IMR-90 (cell line): ENCODE measurements at regions not wholly inside any gene's neighbourhood (a gene's known extent, or its start where the extent isn't known, plus 50 kb on each side); places are given as distances from the start of the nearest gene placed in this dataset.

ENCODE experiments used
- CEBPB ChIP-seq: IDR thresholded peaks from 2 replicates; pipeline ENCODE4 v1.6.1; 2012; ENCODE audit warnings: low read depth, low read length, improper control_type of control experiment
- CTCF ChIP-seq: conservative IDR thresholded peaks from 2 replicates; pipeline ENCODE4 v1.5.1; 2012; ENCODE audit warnings: mild to moderate bottlenecking, low read depth, low read length, improper control_type of control experiment
- MAZ ChIP-seq: IDR thresholded peaks from 2 replicates; pipeline ENCODE4 v1.6.1; 2012; ENCODE audit warnings: low read depth, mild to moderate bottlenecking, low read length, improper control_type of control experiment, moderate library complexity, borderline replicate concordance
- MXI1 ChIP-seq: IDR thresholded peaks from 2 replicates; pipeline ENCODE4 v1.6.1; 2012; ENCODE audit warnings: low read depth, mild to moderate bottlenecking, low read length, moderate library complexity, borderline replicate concordance
- NFE2L2 ChIP-seq: fragments of 150-350 bp; IDR thresholded peaks from 2 replicates; pipeline ENCODE4 v1.6.1; 2016; ENCODE audit warnings: low read depth, mild to moderate bottlenecking, low read length
- POLR2A ChIP-seq: IDR thresholded peaks from 2 replicates; pipeline ENCODE4 v1.6.1; 2012; ENCODE audit warnings: mild to moderate bottlenecking, low read depth, low read length
- RAD21 ChIP-seq: IDR thresholded peaks from 2 replicates; pipeline ENCODE4 v1.6.1; 2012; ENCODE audit warnings: low read length, improper control_type of control experiment
- RCOR1 ChIP-seq: IDR thresholded peaks from 2 replicates; pipeline ENCODE4 v1.6.1; 2012; ENCODE audit warnings: mild to moderate bottlenecking, low read length, improper control_type of control experiment; ENCODE audit not compliant: insufficient replicate concordance

GRCh38 chr2:47708801-47709499 is 74.0 kb upstream of the MSH6 start:
- TF ChIP-seq CTCF (no peak), RCOR1 (no peak), RAD21 (no peak), POLR2A (no peak), MXI1 (no peak), NFE2L2 (no peak), CEBPB (no peak), MAZ (no peak)
